ENCODE measurements at regions not wholly inside any gene's neighbourhood (a gene's known extent, or its start where the extent isn't known, plus 50 kb on each side); places are given as distances from the start of the nearest gene placed in this dataset.

- intact Hi-C loops (cut with DNase I): no loop called here
- WGBS, 2 donors: 89 to 92% methylated on average over 4 of the region's 4 CpGs
- Histone ChIP-seq H3K4me1 (no peaks in the 10 kb centered on the region), H3K27me3 (peaks cover 0 to 9% (median 0%) of the 10 kb centered on the region in 7 donors), H3K9me3 (peaks cover 0 to 19% (median 0%) of the 10 kb centered on the region in 11 donors), H3K27ac (no peak overlapping the region), H3K4me3 (no peak overlapping the region), H3K36me3 (no peaks in the 10 kb centered on the region)
- no peak for TF ChIP-seq CTCF (IDR thresholded peaks at IDR 0.05)
- no peak for DNase-seq
- ATAC-seq: no peak
These were observed 105.4 kb downstream of the TTC8 start for GRCh38 chr14:88929656-88930436.

GRCh38 chr14:88931321-88932110 lies 107.1 kb downstream of the TTC8 start:
- WGBS, 2 donors: 66 to 67% methylated on average over 11 of the region's 11 CpGs
- no peak for ATAC-seq

GRCh38 chr14:88933191-88933590 lies 108.7 kb downstream of the TTC8 start:
- 43 to 58% methylated on average over 1 of the region's 1 CpG for WGBS, 2 donors
- TF ChIP-seq CTCF (IDR thresholded peaks at IDR 0.05): no peak
- Histone ChIP-seq H3K4me3 (no peak overlapping the region), H3K9me3 (peaks cover 0 to 16% (median 0%) of the 10 kb centered on the region in 11 donors), H3K27me3 (peaks cover 0 to 12% (median 0%) of the 10 kb centered on the region in 7 donors), H3K36me3 (no peaks in the 10 kb centered on the region), H3K4me1 (no peaks in the 10 kb centered on the region), H3K27ac (no peak overlapping the region)
- DNase-seq (no peak), ATAC-seq (no peak)
- intact Hi-C loops (cut with DNase I): no loop called here

More at GRCh38 chr14:88931321-88932110, 107.1 kb downstream of the TTC8 start:
- no peak for DNase-seq
- Histone ChIP-seq H3K27me3 (peaks cover 0 to 12% (median 0%) of the 10 kb centered on the region in 7 donors), H3K4me3 (no peak overlapping the region), H3K4me1 (no peaks in the 10 kb centered on the region), H3K9me3 (peaks cover 0 to 16% (median 0%) of the 10 kb centered on the region in 11 donors), H3K36me3 (no peaks in the 10 kb centered on the region), H3K27ac (no peak overlapping the region)
- no peak for TF ChIP-seq CTCF (IDR thresholded peaks at IDR 0.05)
- intact Hi-C loops (cut with DNase I): no loop called here

GRCh38 chr14:88934351-88934806 lies 109.9 kb downstream of the TTC8 start:
- peaks cover 0 to 10% (median 0%) of the 10 kb centered on the region in 11 donors for H3K9me3 ChIP-seq
- DNase-seq (no peak), ATAC-seq (no peak)
- no peaks in the 10 kb centered on the region for H3K36me3 ChIP-seq
- no peak for TF ChIP-seq CTCF (IDR thresholded peaks at IDR 0.05)
- no peak overlapping the region for H3K27ac ChIP-seq
- WGBS, 2 donors: 32 to 39% methylated on average over 3 of the region's 3 CpGs
- no peaks in the 10 kb centered on the region for H3K4me1 ChIP-seq
- intact Hi-C loops (cut with DNase I): no loop called here
- H3K27me3 ChIP-seq: peaks cover 0 to 12% (median 0%) of the 10 kb centered on the region in 7 donors
- H3K4me3 ChIP-seq: no peak overlapping the region

Measured in heart right ventricle (tissue), 16 donors.